ENCODE measurements at regions not wholly inside any gene's neighbourhood (a gene's known extent, or its start where the extent isn't known, plus 50 kb on each side); places are given as distances from the start of the nearest gene placed in this dataset.

DNA sequence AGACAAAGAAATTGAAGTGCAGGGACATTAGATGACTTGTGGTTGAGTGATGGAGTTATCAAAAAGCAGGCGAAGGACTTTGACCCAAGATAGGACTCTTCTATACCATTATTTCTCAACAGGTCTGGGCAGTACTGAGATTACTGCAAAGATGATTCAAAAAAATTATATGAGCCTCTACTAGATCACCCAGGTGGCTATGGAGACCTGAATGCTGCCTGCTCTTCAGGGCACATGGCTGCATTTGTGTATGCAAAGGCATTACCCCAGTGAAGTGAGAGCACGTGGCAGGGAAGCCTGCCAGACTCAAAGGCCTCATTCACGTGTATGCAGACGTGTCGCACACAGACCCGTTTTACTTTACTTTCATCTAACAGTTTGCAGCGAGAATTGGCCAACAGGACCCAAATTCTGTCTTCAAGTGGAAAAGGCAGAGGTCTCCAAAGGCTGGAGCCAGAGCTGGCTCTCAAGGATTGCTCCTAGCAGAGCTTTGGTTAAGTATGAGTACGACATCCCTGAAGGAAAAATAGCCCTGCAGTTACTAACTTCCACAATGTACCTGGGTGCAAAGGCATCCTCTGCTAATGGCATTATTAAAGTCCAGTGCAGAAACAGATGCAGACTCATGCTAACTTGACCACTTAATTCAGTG lies 113.8 kb upstream of the ARMC2 start:
- TF ChIP-seq, protein P1, sequence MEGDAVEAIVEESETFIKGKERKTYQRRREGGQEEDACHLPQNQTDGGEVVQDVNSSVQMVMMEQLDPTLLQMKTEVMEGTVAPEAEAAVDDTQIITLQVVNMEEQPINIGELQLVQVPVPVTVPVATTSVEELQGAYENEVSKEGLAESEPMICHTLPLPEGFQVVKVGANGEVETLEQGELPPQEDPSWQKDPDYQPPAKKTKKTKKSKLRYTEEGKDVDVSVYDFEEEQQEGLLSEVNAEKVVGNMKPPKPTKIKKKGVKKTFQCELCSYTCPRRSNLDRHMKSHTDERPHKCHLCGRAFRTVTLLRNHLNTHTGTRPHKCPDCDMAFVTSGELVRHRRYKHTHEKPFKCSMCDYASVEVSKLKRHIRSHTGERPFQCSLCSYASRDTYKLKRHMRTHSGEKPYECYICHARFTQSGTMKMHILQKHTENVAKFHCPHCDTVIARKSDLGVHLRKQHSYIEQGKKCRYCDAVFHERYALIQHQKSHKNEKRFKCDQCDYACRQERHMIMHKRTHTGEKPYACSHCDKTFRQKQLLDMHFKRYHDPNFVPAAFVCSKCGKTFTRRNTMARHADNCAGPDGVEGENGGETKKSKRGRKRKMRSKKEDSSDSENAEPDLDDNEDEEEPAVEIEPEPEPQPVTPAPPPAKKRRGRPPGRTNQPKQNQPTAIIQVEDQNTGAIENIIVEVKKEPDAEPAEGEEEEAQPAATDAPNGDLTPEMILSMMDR (IDR thresholded peaks at IDR 0.05): no peak

DNA sequence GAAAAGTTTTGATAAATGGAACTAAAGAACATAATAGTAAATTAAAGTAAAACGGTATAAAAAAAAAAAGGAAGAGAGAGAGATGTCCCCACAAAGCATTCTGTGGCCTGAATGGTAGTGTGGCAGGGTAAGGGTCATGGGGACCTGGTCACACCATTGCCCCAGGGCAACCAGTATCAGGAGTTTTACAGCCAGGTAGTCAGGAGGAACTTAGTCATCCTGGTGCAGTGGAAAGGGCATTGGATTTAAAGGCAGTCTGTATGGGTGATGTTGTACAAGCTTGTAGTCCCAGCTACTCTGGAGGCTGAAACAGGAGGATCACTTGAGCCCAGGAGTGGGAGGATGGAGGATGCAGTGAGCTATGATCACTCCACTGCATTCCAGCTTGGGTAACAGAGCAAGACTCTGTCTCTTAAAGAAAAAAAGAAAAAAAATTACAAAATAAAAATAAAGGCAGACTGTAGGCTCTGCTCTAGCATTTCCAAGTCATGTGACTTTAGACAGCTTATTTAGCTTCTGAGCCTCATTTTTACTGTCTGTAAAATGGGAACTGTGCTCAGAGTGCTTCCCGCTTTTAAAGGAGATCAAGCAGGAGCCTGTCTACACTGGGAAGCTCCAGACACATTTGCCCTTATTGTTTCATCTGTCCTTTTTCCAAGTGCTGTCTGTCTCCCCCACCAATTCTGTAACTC lies 112.8 kb upstream of the ARMC2 start:
- TF ChIP-seq, protein P1 (IDR thresholded peaks at IDR 0.05): no peak

DNA sequence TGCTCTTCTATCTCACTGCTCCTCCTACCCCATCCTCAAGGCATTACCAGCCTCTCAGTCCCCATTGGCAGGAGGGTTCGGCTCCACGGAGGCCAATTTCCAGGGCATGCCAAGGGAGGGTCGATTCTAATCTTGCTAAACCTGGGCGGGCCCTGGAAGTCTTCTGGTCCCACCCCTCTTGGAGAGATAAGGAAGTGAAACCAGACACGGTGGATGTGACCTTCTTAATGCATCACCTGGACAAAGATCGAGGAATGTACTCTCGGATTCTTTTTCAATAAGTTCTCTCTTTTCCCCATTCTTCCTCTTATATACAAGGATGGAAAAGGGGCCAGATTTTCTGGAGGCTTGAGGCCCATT lies 112.2 kb upstream of the ARMC2 start:
- TF ChIP-seq, protein P1 (IDR thresholded peaks at IDR 0.05): no peak

DNA sequence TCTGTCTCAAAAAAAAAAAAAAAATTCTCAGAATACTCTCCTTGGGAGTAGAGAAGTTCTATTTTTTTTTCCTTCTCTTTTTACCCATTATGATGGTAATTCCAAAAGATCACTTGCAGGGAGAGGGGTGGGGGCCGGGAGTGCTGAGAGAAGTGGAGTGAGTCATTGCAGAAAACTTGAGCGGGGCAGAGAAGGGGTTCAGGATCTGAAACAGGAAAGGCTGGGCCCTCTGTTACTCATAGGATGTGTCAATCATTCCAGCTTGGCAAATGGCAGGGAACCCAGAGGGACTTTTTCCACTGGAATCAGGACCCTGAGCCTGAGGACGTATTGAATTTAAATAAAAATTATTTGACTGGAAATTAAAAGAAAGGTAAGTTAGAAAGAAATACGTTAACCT lies 111.4 kb upstream of the ARMC2 start:
- TF ChIP-seq, protein P1 (IDR thresholded peaks at IDR 0.05): no peak

DNA sequence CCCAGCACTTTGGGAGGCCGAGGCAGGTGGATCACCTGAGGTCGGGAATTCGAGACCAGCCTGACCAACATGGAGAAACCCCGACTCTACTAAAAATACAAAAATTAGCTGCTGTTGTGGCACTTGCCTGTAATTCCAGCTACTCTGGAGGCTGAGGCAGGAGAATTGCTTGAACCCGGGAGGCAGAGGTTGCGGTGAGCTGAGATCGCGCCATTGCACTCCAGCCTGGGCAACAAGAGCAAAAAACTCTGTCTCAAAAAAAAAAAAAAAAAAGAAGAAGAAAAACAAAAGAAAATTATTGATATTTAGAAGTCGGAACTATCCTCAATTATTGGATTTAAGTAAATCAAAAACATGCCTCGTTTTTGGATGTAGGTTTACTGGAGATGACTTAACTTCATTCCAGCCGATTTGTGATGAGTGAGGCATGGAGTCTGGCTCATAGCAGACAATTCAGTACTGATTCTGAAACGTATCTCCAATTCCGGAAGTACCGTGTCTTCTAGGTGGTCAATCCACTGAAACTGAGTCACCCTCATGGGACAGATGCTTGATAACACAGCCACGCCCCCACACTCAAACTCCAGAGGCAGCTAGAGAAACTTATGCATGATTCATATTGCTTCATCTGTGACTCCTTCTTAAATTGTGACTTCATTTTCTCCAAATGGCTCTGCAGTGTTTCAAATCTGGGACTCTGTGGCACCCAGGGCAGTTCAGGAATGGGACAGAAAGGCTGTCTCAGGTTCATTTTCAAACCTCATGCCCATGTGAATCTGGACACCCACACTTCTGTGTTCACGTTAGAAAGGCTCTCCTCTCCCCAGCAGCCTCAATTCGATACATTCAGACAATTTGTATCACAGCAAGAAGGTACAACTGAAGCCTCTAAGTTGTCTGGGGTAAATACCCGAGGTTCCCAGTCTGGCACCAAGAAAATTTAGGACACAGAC lies 110.4 kb upstream of the ARMC2 start:
- TF ChIP-seq, protein P1 (IDR thresholded peaks at IDR 0.05): no peak

DNA sequence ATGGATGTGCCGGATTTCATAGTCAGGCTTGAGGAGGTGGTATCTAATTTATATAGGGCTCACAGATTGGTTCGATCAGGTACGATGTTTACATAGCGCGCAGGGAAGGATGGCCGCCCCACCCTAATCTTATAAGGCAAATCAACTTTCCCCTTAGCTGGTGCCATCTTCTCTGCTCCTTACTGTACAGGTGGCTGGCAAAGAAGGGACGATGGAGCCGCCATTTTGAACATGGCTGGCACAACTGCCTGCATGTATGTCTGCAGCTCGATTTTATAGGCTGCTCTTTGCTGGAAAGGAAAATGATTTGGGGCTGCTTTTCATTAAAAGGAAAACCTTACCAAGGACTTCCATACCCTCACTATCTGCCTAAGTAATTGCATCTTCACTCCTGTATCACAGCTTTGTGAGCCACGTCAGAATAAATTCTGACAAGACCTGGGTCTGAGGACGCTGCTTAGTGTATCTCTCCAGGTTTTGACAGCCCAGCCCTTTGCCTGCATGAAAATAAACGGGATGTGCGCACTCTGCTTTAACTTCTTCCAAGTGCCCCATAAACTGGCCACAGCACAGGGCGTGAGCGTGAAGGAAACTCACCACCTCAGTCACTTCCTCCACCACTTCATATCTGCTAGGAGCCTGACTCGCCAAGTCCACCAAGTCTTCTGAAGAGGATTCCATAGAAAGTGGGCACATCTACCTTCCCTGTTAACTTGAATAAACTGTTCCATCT lies 109.4 kb upstream of the ARMC2 start:
- TF ChIP-seq, protein P1 (IDR thresholded peaks at IDR 0.05): no peak
